ENCODE measurements at regions not wholly inside any gene's neighbourhood (a gene's known extent, or its start where the extent isn't known, plus 50 kb on each side); places are given as distances from the start of the nearest gene placed in this dataset.
A peak's percentile ranks its signal among the peaks of the same experiment; 100 is the strongest.

DNA sequence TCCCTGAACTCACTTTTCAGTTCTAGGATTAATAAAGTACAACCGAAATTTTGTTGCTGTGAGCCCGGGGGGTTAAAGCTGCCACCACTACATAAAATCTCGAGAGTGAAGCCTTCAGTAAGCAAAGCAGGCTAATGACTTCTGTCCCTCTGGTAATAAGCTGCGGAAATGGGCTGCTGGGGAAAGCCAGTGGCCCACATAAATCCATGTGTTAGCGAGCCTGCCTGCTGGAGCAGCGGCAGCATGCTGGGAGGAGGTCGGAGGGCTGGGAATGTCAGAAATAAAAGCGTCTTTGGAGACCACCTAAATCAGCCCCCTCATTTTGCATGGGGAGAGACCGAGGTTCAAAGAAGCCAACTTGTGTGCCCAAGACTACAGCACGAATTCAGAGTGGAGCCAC is 371.7 kb downstream of the TNS1 start:
- Histone ChIP-seq H3K27ac (peak overlapping the region; percentile 36), H3K4me2 (no peak overlapping the region), H2AFZ (no peak overlapping the region), H4K20me1 (ENCODE audit: insufficient read depth, poor library complexity, severe bottlenecking) (no peaks in the 10 kb centered on the region), H3K9me3 (ENCODE audit: low read depth) (no peaks in the 10 kb centered on the region), H3K27me3 (no peaks in the 10 kb centered on the region), H3K9me2 (replicated peaks; ENCODE audit: insufficient read depth) (no peaks in the 10 kb centered on the region), H3K4me3 (no peak overlapping the region), H3K4me1 (ENCODE audit: insufficient read depth) (no peaks in the 10 kb centered on the region), H3K79me2 (no peaks in the 10 kb centered on the region), H3K36me3 (replicated peaks; ENCODE audit: insufficient read depth, low read depth) (no peaks in the 10 kb centered on the region)
- 51% methylated on average over 10 of the region's 10 CpGs for WGBS (ENCODE audit: low lambda C conversion rate, missing lambda C conversion rate)
- DNase-seq (ENCODE audit: low spot score): no peak
- TF ChIP-seq EZH2phosphoT487 (IDR thresholded peaks at IDR 0.05; ENCODE audit: low read depth, severe bottlenecking, unreplicated experiment): no peak
- no peak for TF ChIP-seq CTCF (IDR thresholded peaks at IDR 0.05; ENCODE audit: poor library complexity)
- no peak for TF ChIP-seq EZH2 (IDR thresholded peaks at IDR 0.05; ENCODE audit: borderline replicate concordance)

DNA sequence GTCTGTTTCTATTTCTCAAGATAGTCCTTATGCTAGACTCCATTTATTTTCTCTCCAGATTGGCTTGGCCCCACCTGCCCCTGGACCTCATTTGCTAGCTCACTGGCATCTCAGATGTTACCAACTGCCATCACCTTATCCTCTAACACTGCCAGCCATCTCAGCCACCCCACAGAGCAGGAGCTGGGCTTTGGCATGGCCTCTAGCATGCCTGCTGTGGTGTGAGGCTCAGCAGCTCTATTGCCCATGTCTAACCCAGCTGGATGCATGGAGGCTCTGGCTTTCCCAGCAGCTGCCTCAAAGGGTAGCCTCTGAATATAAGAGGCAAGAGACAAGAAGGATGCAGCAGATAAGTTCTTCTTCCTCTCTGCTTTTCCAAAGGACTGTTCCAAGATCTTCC is 373.4 kb downstream of the TNS1 start:
- Histone ChIP-seq H3K9me3 (ENCODE audit: low read depth) (no peaks in the 10 kb centered on the region), H3K36me3 (replicated peaks; ENCODE audit: insufficient read depth, low read depth) (no peaks in the 10 kb centered on the region), H3K4me2 (no peak overlapping the region), H3K4me3 (no peak overlapping the region), H4K20me1 (ENCODE audit: insufficient read depth, poor library complexity, severe bottlenecking) (no peaks in the 10 kb centered on the region), H2AFZ (no peak overlapping the region), H3K27ac (no peak overlapping the region), H3K9me2 (replicated peaks; ENCODE audit: insufficient read depth) (no peaks in the 10 kb centered on the region), H3K4me1 (ENCODE audit: insufficient read depth) (no peaks in the 10 kb centered on the region), H3K27me3 (no peaks in the 10 kb centered on the region), H3K79me2 (no peaks in the 10 kb centered on the region)
- no peak for DNase-seq (ENCODE audit: low spot score)
- TF ChIP-seq EZH2 (IDR thresholded peaks at IDR 0.05; ENCODE audit: borderline replicate concordance) (no peak), CTCF (IDR thresholded peaks at IDR 0.05; ENCODE audit: poor library complexity) (no peak), EZH2phosphoT487 (IDR thresholded peaks at IDR 0.05; ENCODE audit: low read depth, severe bottlenecking, unreplicated experiment) (no peak)

- Histone ChIP-seq H3K9me2 (replicated peaks; ENCODE audit: insufficient read depth) (no peaks in the 10 kb centered on the region), H3K4me3 (no peak overlapping the region), H2AFZ (no peak overlapping the region), H3K36me3 (replicated peaks; ENCODE audit: insufficient read depth, low read depth) (no peaks in the 10 kb centered on the region), H3K4me1 (ENCODE audit: insufficient read depth) (peaks cover 4% of the 10 kb centered on the region), H3K79me2 (no peaks in the 10 kb centered on the region), H3K4me2 (no peak overlapping the region), H3K9me3 (ENCODE audit: low read depth) (no peaks in the 10 kb centered on the region), H4K20me1 (ENCODE audit: insufficient read depth, poor library complexity, severe bottlenecking) (no peaks in the 10 kb centered on the region), H3K27ac (no peak overlapping the region), H3K27me3 (no peaks in the 10 kb centered on the region)
- DNase-seq (ENCODE audit: low spot score): no peak
- WGBS (ENCODE audit: low lambda C conversion rate, missing lambda C conversion rate): 88% methylated on average over 2 of the region's 2 CpGs
- no peak for TF ChIP-seq CTCF (IDR thresholded peaks at IDR 0.05; ENCODE audit: poor library complexity)
- TF ChIP-seq EZH2 (IDR thresholded peaks at IDR 0.05; ENCODE audit: borderline replicate concordance): no peak
- no peak for TF ChIP-seq EZH2phosphoT487 (IDR thresholded peaks at IDR 0.05; ENCODE audit: low read depth, severe bottlenecking, unreplicated experiment)
Measured at GRCh38 chr2:217628061-217628460, 374.7 kb downstream of the TNS1 start.

GRCh38 chr2:217626926-217627325 is 375.9 kb downstream of the TNS1 start:
- Histone ChIP-seq H3K9me3 (ENCODE audit: low read depth) (no peaks in the 10 kb centered on the region), H3K27ac (no peak overlapping the region), H3K9me2 (replicated peaks; ENCODE audit: insufficient read depth) (no peaks in the 10 kb centered on the region), H2AFZ (no peak overlapping the region), H3K4me1 (ENCODE audit: insufficient read depth) (peaks cover 12% of the 10 kb centered on the region), H4K20me1 (ENCODE audit: insufficient read depth, poor library complexity, severe bottlenecking) (no peaks in the 10 kb centered on the region), H3K79me2 (no peaks in the 10 kb centered on the region), H3K4me3 (no peak overlapping the region), H3K27me3 (no peaks in the 10 kb centered on the region), H3K36me3 (replicated peaks; ENCODE audit: insufficient read depth, low read depth) (no peaks in the 10 kb centered on the region), H3K4me2 (no peak overlapping the region)
- TF ChIP-seq EZH2phosphoT487 (IDR thresholded peaks at IDR 0.05; ENCODE audit: low read depth, severe bottlenecking, unreplicated experiment) (no peak), EZH2 (IDR thresholded peaks at IDR 0.05; ENCODE audit: borderline replicate concordance) (no peak), CTCF (IDR thresholded peaks at IDR 0.05; ENCODE audit: poor library complexity) (no peak)
- DNase-seq (ENCODE audit: low spot score): no peak
- 91% methylated on average over 5 of the region's 5 CpGs for WGBS (ENCODE audit: low lambda C conversion rate, missing lambda C conversion rate)
